Keratinocyte (primary cell): ENCODE measurements at regions not wholly inside any gene's neighbourhood (a gene's known extent, or its start where the extent isn't known, plus 50 kb on each side); places are given as distances from the start of the nearest gene placed in this dataset.

Experiments
- DNase-seq: peaks from one replicate; pipeline ENCODE4 v3.0.0-alpha.2; 2011; ENCODE audit warnings: low read depth, missing footprints, low spot score
- FAIRE-seq: peaks from 2 replicates; lab custom pipeline; 2011; peaks lifted over from hg19 to GRCh38; lab: Jason Lieb, UNC
- H2AFZ ChIP-seq: 2 replicates; pipeline ENCODE4 v1.6.0; 2012; ENCODE audit warnings: low read length, control low read depth, inconsistent platforms; ENCODE audit not compliant: control insufficient read depth
- H3K27ac ChIP-seq: 2 replicates; pipeline ENCODE4 v1.5.1; 2011; ENCODE audit warnings: low read length; ENCODE audit not compliant: control insufficient read depth, insufficient read depth
- H3K27me3 ChIP-seq: 3 replicates; pipeline ENCODE4 v1.6.0; 2011; ENCODE audit warnings: low read length; ENCODE audit not compliant: control insufficient read depth, insufficient read depth; ENCODE audit errors: extremely low read depth
- H3K36me3 ChIP-seq, 2 experiments: 2 replicates in 1 of 2; 3 replicates in 1 of 2; pipeline ENCODE4 v1.5.1; 2011; ENCODE audit warnings: low read length in 2 of 2, mild to moderate bottlenecking in 1 of 2; ENCODE audit not compliant: control insufficient read depth in 2 of 2, insufficient read depth in 2 of 2; ENCODE audit errors: extremely low read depth in 1 of 2
- H3K4me1 ChIP-seq: 3 replicates; pipeline ENCODE4 v1.5.1; 2011; ENCODE audit warnings: low read length; ENCODE audit not compliant: control insufficient read depth, insufficient read depth; ENCODE audit errors: extremely low read depth
- H3K4me2 ChIP-seq: 3 replicates; pipeline ENCODE4 v1.6.0; 2011; ENCODE audit warnings: low read depth, low read length; ENCODE audit not compliant: control insufficient read depth, insufficient read depth; ENCODE audit errors: extremely low read depth
- H3K4me3 ChIP-seq, 3 experiments: fragments of 200-600 bp in 1 of 3; sonication (generic) in 1 of 3; 2 replicates in 2 of 3; 3 replicates in 1 of 3; pipeline ENCODE4 v1.5.1; 2011 to 2016; ENCODE audit warnings: low read length in 3 of 3, mild to moderate bottlenecking in 3 of 3, control low read depth in 2 of 3, inconsistent platforms in 1 of 3, low read depth in 1 of 3, mixed read lengths in 1 of 3, mixed run types in 1 of 3, moderate library complexity in 1 of 3; ENCODE audit not compliant: control insufficient read depth in 2 of 3, insufficient read depth in 2 of 3; ENCODE audit errors: extremely low read depth in 1 of 3
- H3K79me2 ChIP-seq: 2 replicates; pipeline ENCODE4 v1.6.0; 2012; ENCODE audit warnings: low read length; ENCODE audit not compliant: control insufficient read depth, insufficient read depth
- H3K9ac ChIP-seq: 3 replicates; pipeline ENCODE4 v1.6.0; 2011; ENCODE audit warnings: low read length; ENCODE audit not compliant: control insufficient read depth, insufficient read depth; ENCODE audit errors: extremely low read depth
- H3K9me1 ChIP-seq: 3 replicates; pipeline ENCODE4 v1.6.0; 2011; ENCODE audit warnings: low read length; ENCODE audit not compliant: control insufficient read depth, insufficient read depth; ENCODE audit errors: extremely low read depth
- H3K9me3 ChIP-seq: 2 replicates; pipeline ENCODE4 v1.5.1; 2012; ENCODE audit warnings: low read depth, low read length; ENCODE audit not compliant: control insufficient read depth
- H4K20me1 ChIP-seq: 3 replicates; pipeline ENCODE4 v1.6.0; 2011; ENCODE audit warnings: low read length; ENCODE audit not compliant: control insufficient read depth, insufficient read depth; ENCODE audit errors: extremely low read depth
- CTCF ChIP-seq, 3 experiments: IDR thresholded peaks in 1 of 3; conservative IDR thresholded peaks in 1 of 3; optimal IDR thresholded peaks in 1 of 3; 2 replicates in 2 of 3; 3 replicates in 1 of 3; pipeline versions ENCODE3 to v1.5.1; 2011; ENCODE audit warnings: low read length in 3 of 3, mild to moderate bottlenecking in 3 of 3, moderate library complexity in 2 of 3, control low read depth in 1 of 3, inconsistent platforms in 1 of 3; ENCODE audit not compliant: insufficient read depth in 2 of 3; ENCODE audit errors: extremely low read depth in 1 of 3
- EZH2 ChIP-seq: IDR thresholded peaks from one replicate; pipeline ENCODE4 v1.6.1; 2012; ENCODE audit warnings: inconsistent platforms, mild to moderate bottlenecking, low read length, moderate library complexity
- dilution Hi-C: fragments of 300-500 bp; cut with MboI; formaldehyde crosslinking; loops from one replicate; pipeline ENCODE4 v1.7.0; 2020; ENCODE audit warnings: low sequenced_read_pairs; ENCODE audit not compliant: extremely low pct_ligation_motif_present

DNA sequence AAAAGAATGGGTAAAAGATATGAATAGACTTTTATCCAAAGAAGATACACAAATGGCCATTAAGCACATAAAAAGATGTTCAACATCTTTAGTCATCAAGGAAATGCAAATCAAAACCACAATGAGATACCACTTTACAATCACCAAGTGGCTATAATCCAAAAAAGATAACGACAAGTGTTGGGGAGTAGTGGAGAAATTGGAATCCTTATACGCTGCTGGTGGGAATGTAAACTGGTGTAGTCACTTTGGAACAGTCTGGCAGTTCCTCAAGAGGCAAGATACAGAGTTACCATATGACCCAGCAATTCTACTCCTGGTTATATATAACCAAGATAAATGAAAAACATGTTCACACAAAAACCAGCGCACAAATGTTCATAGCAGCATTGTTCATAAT, 234.9 kb downstream of the SPATA31D1 start:
- H3K4me2 ChIP-seq = no peak overlapping the region
- H3K9me3 ChIP-seq = no peaks in the 10 kb centered on the region
- TF ChIP-seq CTCF (optimal IDR thresholded peaks at IDR 0.05 in 1 of 3, IDR thresholded peaks at IDR 0.05 in 1 of 3, conservative IDR thresholded peaks at IDR 0.05 in 1 of 3; ENCODE audit: extremely low read depth in 1 of 3, insufficient read depth in 2 of 3, low read length in 3 of 3) = no peak
- TF ChIP-seq EZH2 = no peak
- H3K27ac ChIP-seq = no peak overlapping the region
- no peaks in the 10 kb centered on the region for H3K9me1 ChIP-seq
- no peaks in the 10 kb centered on the region for H3K79me2 ChIP-seq
- no peaks in the 10 kb centered on the region for H3K4me1 ChIP-seq
- no peaks in the 10 kb centered on the region for H3K27me3 ChIP-seq
- no peak overlapping the region for H2AFZ ChIP-seq
- FAIRE-seq (no peak), DNase-seq (no peak)
- dilution Hi-C loops = no loop called here
- no peak overlapping the region for H3K4me3 ChIP-seq
- no peak overlapping the region for H3K9ac ChIP-seq
- no peaks in the 10 kb centered on the region for H3K36me3 ChIP-seq
- H4K20me1 ChIP-seq = no peaks in the 10 kb centered on the region

GRCh38 chr9:82231411-82231810, 242.8 kb downstream of the SPATA31D1 start:
- no peak overlapping the region for H3K4me2 ChIP-seq
- no peaks in the 10 kb centered on the region for H3K79me2 ChIP-seq
- dilution Hi-C loops = no loop called here
- FAIRE-seq = no peak
- no peak overlapping the region for H3K27ac ChIP-seq
- no peaks in the 10 kb centered on the region for H3K4me1 ChIP-seq
- H3K36me3 ChIP-seq = no peaks in the 10 kb centered on the region
- no peak for DNase-seq
- no peaks in the 10 kb centered on the region for H3K9me1 ChIP-seq
- no peak overlapping the region for H3K4me3 ChIP-seq
- TF ChIP-seq CTCF (optimal IDR thresholded peaks at IDR 0.05 in 1 of 3, IDR thresholded peaks at IDR 0.05 in 1 of 3, conservative IDR thresholded peaks at IDR 0.05 in 1 of 3; ENCODE audit: extremely low read depth in 1 of 3, insufficient read depth in 2 of 3, low read length in 3 of 3) (no peak), EZH2 (no peak)
- no peak overlapping the region for H2AFZ ChIP-seq
- H3K27me3 ChIP-seq = no peaks in the 10 kb centered on the region
- no peak overlapping the region for H3K9ac ChIP-seq
- H3K9me3 ChIP-seq = peaks cover 1% of the 10 kb centered on the region
- H4K20me1 ChIP-seq = no peaks in the 10 kb centered on the region
